ENCODE measurements at regions not wholly inside any gene's neighbourhood (a gene's known extent, or its start where the extent isn't known, plus 50 kb on each side); places are given as distances from the start of the nearest gene placed in this dataset.

DNA sequence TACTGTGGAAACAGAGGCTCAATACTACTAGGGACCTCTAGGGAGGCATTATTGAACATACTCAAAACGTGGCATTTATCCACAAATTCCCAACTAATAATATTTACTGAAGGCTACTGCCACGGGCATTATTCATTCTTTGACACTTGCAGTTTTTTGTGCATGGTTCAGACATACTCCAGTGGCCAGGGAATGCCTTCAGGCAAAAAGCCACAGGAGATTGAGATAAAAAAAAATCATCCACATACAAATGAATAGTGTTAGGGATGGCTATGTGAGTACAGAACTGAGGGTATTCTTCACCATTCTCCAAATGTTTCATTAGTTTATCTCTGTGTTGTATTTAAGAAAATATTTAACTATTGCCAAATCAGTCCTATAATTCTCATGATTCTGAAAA is 974.9 kb upstream of the PIK3C3 start:
- no peaks in the 10 kb centered on the region for H3K36me3 ChIP-seq
- no peaks in the 10 kb centered on the region for H3K4me1 ChIP-seq
- no peak overlapping the region for H3K27ac ChIP-seq
- TF ChIP-seq POLR2A (IDR thresholded peaks at IDR 0.05) = no peak
- no peak for TF ChIP-seq EP300 (IDR thresholded peaks at IDR 0.05)
- no peak for TF ChIP-seq CTCF (IDR thresholded peaks at IDR 0.05)
- TF ChIP-seq POLR2AphosphoS5 (IDR thresholded peaks at IDR 0.05) = no peak
- DNase-seq (no peak), ATAC-seq (ENCODE audit: low FRiP score in 2 of 2) (no peak)
- 26 to 28% methylated on average over 2 of the region's 2 CpGs for WGBS, 2 donors
- H3K9me3 ChIP-seq = peaks cover 0 to 3% (median 1%) of the 10 kb centered on the region in 4 donors
- no peaks in the 10 kb centered on the region for H3K27me3 ChIP-seq
- H3K4me3 ChIP-seq = no peak overlapping the region

- Histone ChIP-seq H3K27ac (no peak overlapping the region), H3K9me3 (peaks cover 0 to 4% (median 1%) of the 10 kb centered on the region in 4 donors), H3K4me3 (no peak overlapping the region), H3K4me1 (no peaks in the 10 kb centered on the region), H3K27me3 (no peaks in the 10 kb centered on the region), H3K36me3 (no peaks in the 10 kb centered on the region)
- WGBS, 2 donors = 83 to 93% methylated on average over 4 of the region's 4 CpGs
- DNase-seq = peak in 1 of 2 donors; percentile 49
- TF ChIP-seq CTCF (IDR thresholded peaks at IDR 0.05) = no peak
- TF ChIP-seq POLR2A (IDR thresholded peaks at IDR 0.05) = no peak
- no peak for TF ChIP-seq POLR2AphosphoS5 (IDR thresholded peaks at IDR 0.05)
- no peak for TF ChIP-seq EP300 (IDR thresholded peaks at IDR 0.05)
- no peak for ATAC-seq (ENCODE audit: low FRiP score in 2 of 2)
Measured at GRCh38 chr18:40976050-40976449, 979.0 kb upstream of the PIK3C3 start.

GRCh38 chr18:40974448-40974847 is 980.6 kb upstream of the PIK3C3 start:
- H3K27me3 ChIP-seq = no peaks in the 10 kb centered on the region
- no peak overlapping the region for H3K27ac ChIP-seq
- no peak overlapping the region for H3K4me3 ChIP-seq
- no peaks in the 10 kb centered on the region for H3K36me3 ChIP-seq
- no peak for TF ChIP-seq EP300 (IDR thresholded peaks at IDR 0.05)
- no peak for TF ChIP-seq POLR2A (IDR thresholded peaks at IDR 0.05)
- H3K4me1 ChIP-seq = no peaks in the 10 kb centered on the region
- DNase-seq (no peak), ATAC-seq (ENCODE audit: low FRiP score in 2 of 2) (no peak)
- H3K9me3 ChIP-seq = peaks cover 0 to 4% (median 1%) of the 10 kb centered on the region in 4 donors

- Histone ChIP-seq H3K9me3 (no peaks in the 10 kb centered on the region), H3K27ac (no peak overlapping the region), H3K27me3 (no peaks in the 10 kb centered on the region), H3K4me3 (no peak overlapping the region), H3K36me3 (no peaks in the 10 kb centered on the region), H3K4me1 (no peaks in the 10 kb centered on the region)
- TF ChIP-seq CTCF (IDR thresholded peaks at IDR 0.05) = no peak
- TF ChIP-seq POLR2A (IDR thresholded peaks at IDR 0.05) = no peak
- TF ChIP-seq EP300 (IDR thresholded peaks at IDR 0.05) = no peak
- TF ChIP-seq POLR2AphosphoS5 (IDR thresholded peaks at IDR 0.05) = no peak
- ATAC-seq (ENCODE audit: low FRiP score in 2 of 2) (no peak), DNase-seq (no peak)
- WGBS, 2 donors = 57 to 67% methylated on average over 1 of the region's 1 CpG
Measured at GRCh38 chr18:40962784-40963183, 992.2 kb upstream of the PIK3C3 start.

- DNase-seq (no peak), ATAC-seq (ENCODE audit: low FRiP score in 2 of 2) (no peak)
- Histone ChIP-seq H3K27me3 (no peaks in the 10 kb centered on the region), H3K27ac (no peak overlapping the region), H3K4me3 (no peak overlapping the region), H3K4me1 (no peaks in the 10 kb centered on the region), H3K9me3 (no peaks in the 10 kb centered on the region), H3K36me3 (no peaks in the 10 kb centered on the region)
- 58 to 68% methylated on average over 2 of the region's 2 CpGs for WGBS, 2 donors
- TF ChIP-seq EP300 (IDR thresholded peaks at IDR 0.05) (no peak), POLR2A (IDR thresholded peaks at IDR 0.05) (no peak), POLR2AphosphoS5 (IDR thresholded peaks at IDR 0.05) (no peak), CTCF (IDR thresholded peaks at IDR 0.05) (no peak)
Measured at GRCh38 chr18:40957533-40958070, 997.4 kb upstream of the PIK3C3 start.
